ENCODE measurements at regions not wholly inside any gene's neighbourhood (a gene's known extent, or its start where the extent isn't known, plus 50 kb on each side); places are given as distances from the start of the nearest gene placed in this dataset.
A peak's percentile ranks its signal among the peaks of the same experiment; 100 is the strongest.
"Not testable (repeated sequence)": the region's sequence is repeated elsewhere in the genome, so short reads cannot be mapped to it uniquely, and the experiment has no call there.

GRCh38 chr4:12562476-12563140, 921.5 kb downstream of the RAB28 start:
- DNase-seq, result no peak

- no peak for DNase-seq
Observed at GRCh38 chr4:12562021-12562420, 922.1 kb downstream of the RAB28 start.

- no peak for DNase-seq
Observed at GRCh38 chr4:12555011-12555410, 929.1 kb downstream of the RAB28 start.

- no peak for DNase-seq
Observed at GRCh38 chr4:12548678-12549077, 935.5 kb downstream of the RAB28 start.

- no peak for DNase-seq
Observed at GRCh38 chr4:12545812-12546211, 938.3 kb downstream of the RAB28 start.

GRCh38 chr4:12538162-12538561, 946.0 kb downstream of the RAB28 start:
- DNase-seq, result no peak

- DNase-seq, result no peak
Observed at GRCh38 chr4:12534684-12535083, 949.5 kb downstream of the RAB28 start.

- peak in 1 of 2 experiments; percentile 51 for DNase-seq
Observed at GRCh38 chr4:12519426-12519825, 964.7 kb downstream of the RAB28 start.

GRCh38 chr4:12507868-12508481, 976.2 kb downstream of the RAB28 start:
- peak; percentile 22 to 29 for DNase-seq

GRCh38 chr4:12500409-12500808, 983.7 kb downstream of the RAB28 start:
- DNase-seq, result no peak

- no peak for DNase-seq
Observed at GRCh38 chr4:12499693-12500092, 984.4 kb downstream of the RAB28 start.

- no peak for DNase-seq
Observed at GRCh38 chr4:12495211-12495610, 988.9 kb downstream of the RAB28 start.

GRCh38 chr4:12492730-12493393, 991.3 kb downstream of the RAB28 start:
- DNase-seq, result no peak

GRCh38 chr4:12488672-12489071, 995.5 kb downstream of the RAB28 start:
- no peak for DNase-seq

- no peak for DNase-seq
Observed at GRCh38 chr4:12487000-12487399, 997.1 kb downstream of the RAB28 start.

- DNase-seq, result no peak
Observed at GRCh38 chr4:12472087-12472486, 1012.1 kb downstream of the RAB28 start.

GRCh38 chr4:12471193-12471592, 1012.9 kb downstream of the RAB28 start:
- no peak for DNase-seq

GRCh38 chr4:12461576-12461975, 1022.6 kb downstream of the RAB28 start:
- DNase-seq, result not testable (repeated sequence)

- DNase-seq, result no peak
Observed at GRCh38 chr4:12459126-12459525, 1025.0 kb downstream of the RAB28 start.

GRCh38 chr4:12458621-12459020, 1025.5 kb downstream of the RAB28 start:
- DNase-seq, result no peak

- DNase-seq, result no peak
Observed at GRCh38 chr4:12452291-12452690, 1023.6 kb upstream of the HS3ST1 start.

GRCh38 chr4:12447451-12447850, 1018.8 kb upstream of the HS3ST1 start:
- DNase-seq, result no peak

GRCh38 chr4:12446657-12447185, 1018.0 kb upstream of the HS3ST1 start:
- no peak for DNase-seq

- no peak for DNase-seq
Observed at GRCh38 chr4:12446256-12446655, 1017.6 kb upstream of the HS3ST1 start.
